RWPE1 (cell line): ENCODE measurements at regions not wholly inside any gene's neighbourhood (a gene's known extent, or its start where the extent isn't known, plus 50 kb on each side); places are given as distances from the start of the nearest gene placed in this dataset.

Source experiments
- CTCF ChIA-PET: fragments of 350-600 bp; sonication (Branson Sonifier 250); formaldehyde crosslinking; extraction: SDS; loops from one replicate; lab custom pipeline; 2021; lab: Yijun Ruan, JAX
- POLR2A ChIA-PET: fragments of 400-600 bp; formaldehyde crosslinking; extraction: SDS; loops from one replicate; lab custom pipeline; 2020; ENCODE audit warnings: antibody characterized with exemption; ENCODE audit not compliant: low non-redundant PET; lab: Yijun Ruan, JAX
- DNase-seq: peaks from one replicate; pipeline ENCODE4 v3.0.0; 2012; ENCODE audit warnings: low spot score
- H3K27ac ChIP-seq: fragments of 450-650 bp; 2 replicates; pipeline ENCODE4 v1.5.1; 2017
- TF ChIP-seq, protein P1 (sequence below): fragments of 450-650 bp; conservative IDR thresholded peaks from 2 replicates; pipeline ENCODE4 v1.5.1; 2017; ENCODE audit warnings: low read depth, mild to moderate bottlenecking

GRCh38 chr17:71260366-71260940 is 860.4 kb upstream of the SOX9 start:
- DNase-seq: no peak

DNA sequence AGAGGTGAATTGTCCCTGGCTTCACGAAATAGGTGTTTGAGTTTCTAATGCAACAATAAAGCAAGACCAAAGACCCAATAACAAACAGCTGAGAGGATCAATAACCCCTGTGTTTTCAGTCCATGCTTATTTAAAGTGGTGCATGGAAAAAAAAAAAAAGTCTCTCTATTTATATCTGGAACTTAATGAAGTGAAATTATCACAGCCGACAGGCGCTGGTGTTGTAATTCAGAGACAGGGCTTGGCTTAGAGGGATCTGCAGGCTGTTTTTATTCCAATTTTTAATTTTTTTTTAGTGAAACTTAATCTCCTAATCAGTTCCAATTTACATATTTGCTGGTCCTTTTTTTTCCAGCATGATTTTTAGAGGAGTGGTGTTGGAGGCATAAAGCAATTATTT is 858.2 kb upstream of the SOX9 start:
- no peak for DNase-seq
- H3K27ac ChIP-seq: no peak overlapping the region
- TF ChIP-seq, protein P1, sequence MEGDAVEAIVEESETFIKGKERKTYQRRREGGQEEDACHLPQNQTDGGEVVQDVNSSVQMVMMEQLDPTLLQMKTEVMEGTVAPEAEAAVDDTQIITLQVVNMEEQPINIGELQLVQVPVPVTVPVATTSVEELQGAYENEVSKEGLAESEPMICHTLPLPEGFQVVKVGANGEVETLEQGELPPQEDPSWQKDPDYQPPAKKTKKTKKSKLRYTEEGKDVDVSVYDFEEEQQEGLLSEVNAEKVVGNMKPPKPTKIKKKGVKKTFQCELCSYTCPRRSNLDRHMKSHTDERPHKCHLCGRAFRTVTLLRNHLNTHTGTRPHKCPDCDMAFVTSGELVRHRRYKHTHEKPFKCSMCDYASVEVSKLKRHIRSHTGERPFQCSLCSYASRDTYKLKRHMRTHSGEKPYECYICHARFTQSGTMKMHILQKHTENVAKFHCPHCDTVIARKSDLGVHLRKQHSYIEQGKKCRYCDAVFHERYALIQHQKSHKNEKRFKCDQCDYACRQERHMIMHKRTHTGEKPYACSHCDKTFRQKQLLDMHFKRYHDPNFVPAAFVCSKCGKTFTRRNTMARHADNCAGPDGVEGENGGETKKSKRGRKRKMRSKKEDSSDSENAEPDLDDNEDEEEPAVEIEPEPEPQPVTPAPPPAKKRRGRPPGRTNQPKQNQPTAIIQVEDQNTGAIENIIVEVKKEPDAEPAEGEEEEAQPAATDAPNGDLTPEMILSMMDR: no peak
- ChIA-PET POLR2A (no interaction called here), CTCF (no interaction called here)

More at GRCh38 chr17:71260366-71260940, 860.4 kb upstream of the SOX9 start:
- H3K27ac ChIP-seq: no peak overlapping the region
- ChIA-PET CTCF (interaction anchor here (0.7 kb wide), 2 partner anchors 335 to 540 kb away, joined by 3 to 4 read pairs; no protein-coding TSS in a partner anchor), POLR2A (no interaction called here)
- TF ChIP-seq, protein P1: no peak

DNA sequence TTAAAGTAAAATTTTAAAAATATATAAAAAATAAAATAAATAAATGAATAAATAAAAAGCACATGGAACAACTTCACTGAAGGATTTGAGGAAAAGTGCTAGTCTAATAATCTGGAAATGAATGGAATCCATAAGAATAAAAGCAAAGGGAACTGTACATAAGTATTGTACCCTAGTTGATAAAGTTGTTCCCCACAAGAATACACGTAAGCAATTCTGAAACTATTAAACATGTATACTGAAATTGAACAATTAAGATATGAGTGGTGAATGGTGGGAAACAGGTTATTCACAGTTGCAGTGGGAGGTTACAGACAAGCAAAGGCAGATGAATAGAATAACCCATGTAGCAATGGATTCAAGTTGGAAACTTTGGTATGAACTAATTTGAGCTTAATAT is 853.2 kb upstream of the SOX9 start:
- ChIA-PET CTCF (no interaction called here), POLR2A (no interaction called here)
- DNase-seq: no peak
- TF ChIP-seq, protein P1: no peak
- H3K27ac ChIP-seq: no peak overlapping the region

DNA sequence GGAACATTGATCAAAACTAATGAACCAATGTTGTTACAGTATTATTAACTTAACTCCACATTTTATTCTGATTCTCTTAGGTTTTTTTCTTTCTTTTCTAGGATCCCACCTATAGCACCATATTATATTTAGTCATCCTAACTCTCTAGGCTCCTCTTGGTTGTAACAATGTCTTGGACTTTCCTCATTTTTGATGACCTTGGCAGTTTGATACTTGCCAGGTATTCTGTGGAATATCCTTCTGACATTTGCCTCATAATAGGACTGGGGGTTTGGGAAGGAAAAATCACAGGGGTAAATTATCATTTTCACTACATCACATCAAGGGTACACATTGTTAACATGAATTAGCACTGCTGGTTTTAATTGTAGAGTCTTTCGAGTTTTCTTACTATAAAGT is 851.6 kb upstream of the SOX9 start:
- TF ChIP-seq, protein P1: no peak
- no peak for DNase-seq

GRCh38 chr17:71273441-71273840 is 847.4 kb upstream of the SOX9 start:
- TF ChIP-seq, protein P1: no peak
- DNase-seq: no peak
- ChIA-PET POLR2A (no interaction called here), CTCF (interaction anchor here (0.6 to 0.7 kb wide), 2 partner anchors 1267 to 1281 kb away, joined by 3 to 4 read pairs; no protein-coding TSS in a partner anchor)
- no peak overlapping the region for H3K27ac ChIP-seq

More for the DNA sequence above, 851.6 kb upstream of the SOX9 start:
- H3K27ac ChIP-seq: no peak overlapping the region
- CTCF ChIA-PET: no interaction called here
- POLR2A ChIA-PET: no interaction called here

GRCh38 chr17:71276079-71276478 is 844.7 kb upstream of the SOX9 start:
- ChIA-PET POLR2A (no interaction called here), CTCF (no interaction called here)
- DNase-seq: no peak
- TF ChIP-seq, protein P1: no peak
- no peak overlapping the region for H3K27ac ChIP-seq
